GM19023 (cell line): ENCODE measurements at regions not wholly inside any gene's neighbourhood (a gene's known extent, or its start where the extent isn't known, plus 50 kb on each side); places are given as distances from the start of the nearest gene placed in this dataset.
"Not testable (repeated sequence)": the region's sequence is repeated elsewhere in the genome, so short reads cannot be mapped to it uniquely, and the experiment has no call there.

Experiments used
- ATAC-seq: cut with Tn5 transposase; IDR thresholded peaks from one replicate; pipeline ENCODE4 v1.9.1; 2021; ENCODE audit warnings: mild to moderate bottlenecking, moderate library complexity; ENCODE audit not compliant: unreplicated experiment

- not testable (repeated sequence) for ATAC-seq
Observed at GRCh38 chr6:180091-180694, 112.1 kb upstream of the DUSP22 start.

- no peak for ATAC-seq
Observed at GRCh38 chr6:181049-181654, 111.1 kb upstream of the DUSP22 start.

- ATAC-seq, result no peak
Observed at GRCh38 chr6:183668-184067, 108.6 kb upstream of the DUSP22 start.

- ATAC-seq, result no peak
Observed at GRCh38 chr6:184161-184700, 108.1 kb upstream of the DUSP22 start.

- ATAC-seq, result no peak
Observed at GRCh38 chr6:186340-186965, 105.8 kb upstream of the DUSP22 start.

DNA sequence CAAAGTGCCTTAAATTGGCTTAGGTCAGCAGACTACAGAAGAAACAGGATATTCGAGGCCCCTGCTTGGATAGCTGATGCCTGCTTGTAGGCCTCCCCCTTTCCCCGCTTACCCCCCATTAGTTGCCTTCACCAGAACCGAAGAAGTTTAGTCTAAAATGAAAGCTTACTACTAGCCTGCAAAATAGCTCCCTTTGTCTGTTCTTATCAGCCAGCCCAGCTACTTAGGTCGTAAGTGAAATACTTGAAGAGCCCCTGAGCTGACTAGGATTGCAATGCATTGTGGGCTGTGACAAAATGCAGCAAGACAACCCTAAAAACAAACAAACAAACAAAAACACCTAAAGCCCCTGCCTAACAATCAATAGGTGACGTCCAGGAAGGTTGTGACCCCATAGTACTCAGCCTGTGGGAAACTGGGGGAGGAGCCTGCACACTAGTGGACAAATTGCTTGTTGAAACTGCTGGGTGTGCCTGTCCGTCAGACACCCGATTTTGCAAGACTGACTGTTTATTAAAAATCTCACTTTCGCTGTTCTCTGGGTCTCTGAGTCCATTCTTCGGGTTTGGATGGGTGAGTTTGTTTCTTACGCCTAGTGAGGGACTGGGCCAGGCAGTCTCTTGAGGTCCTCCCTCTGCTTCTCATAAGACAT, 105.0 kb upstream of the DUSP22 start:
- no peak for ATAC-seq

GRCh38 chr6:188821-189655, 103.2 kb upstream of the DUSP22 start:
- peak; percentile 82 for ATAC-seq

GRCh38 chr6:189676-190075, 102.6 kb upstream of the DUSP22 start:
- no peak for ATAC-seq

DNA sequence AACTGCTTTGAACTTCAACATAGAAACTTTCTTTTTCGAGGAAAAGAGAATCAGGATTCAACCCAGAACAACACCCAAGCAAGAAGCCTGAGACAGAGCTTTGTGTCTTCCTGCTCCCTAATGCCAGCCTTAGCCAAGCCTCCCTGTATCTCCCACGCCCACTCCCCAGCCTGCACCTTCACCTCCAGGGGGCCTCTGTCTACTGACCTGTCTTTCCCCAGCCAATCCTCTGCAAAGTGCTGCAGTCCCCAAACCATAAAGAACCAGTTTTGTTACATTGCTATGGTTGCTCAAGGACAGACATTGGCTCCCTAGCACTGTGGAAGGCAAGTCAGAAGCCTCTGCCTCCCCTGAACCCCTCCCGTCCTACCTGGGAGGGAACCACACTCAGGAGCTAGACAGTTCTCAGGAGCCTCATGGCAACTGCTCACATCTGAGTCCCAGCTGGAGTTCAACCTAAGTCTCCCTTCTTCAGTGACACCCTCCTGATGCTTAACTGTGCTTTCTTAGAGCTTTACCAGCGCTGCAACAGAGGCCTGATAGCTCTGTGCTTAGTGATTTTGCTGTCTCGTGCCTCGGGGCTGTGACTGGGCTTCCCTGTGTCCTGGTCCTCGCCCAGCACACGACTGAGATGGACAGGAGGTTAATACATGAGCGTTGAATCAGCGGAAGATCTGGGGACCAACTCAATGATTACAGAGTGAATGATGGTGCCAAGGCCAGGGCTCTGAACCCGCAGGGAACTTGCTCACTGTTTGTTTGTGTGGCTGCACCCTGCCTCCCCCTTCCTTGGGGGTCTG, 101.5 kb upstream of the DUSP22 start:
- no peak for ATAC-seq

- no peak for ATAC-seq
Observed at GRCh38 chr6:191487-192312, 100.6 kb upstream of the DUSP22 start.

- ATAC-seq, result no peak
Observed at GRCh38 chr6:192313-192664, 100.0 kb upstream of the DUSP22 start.

DNA sequence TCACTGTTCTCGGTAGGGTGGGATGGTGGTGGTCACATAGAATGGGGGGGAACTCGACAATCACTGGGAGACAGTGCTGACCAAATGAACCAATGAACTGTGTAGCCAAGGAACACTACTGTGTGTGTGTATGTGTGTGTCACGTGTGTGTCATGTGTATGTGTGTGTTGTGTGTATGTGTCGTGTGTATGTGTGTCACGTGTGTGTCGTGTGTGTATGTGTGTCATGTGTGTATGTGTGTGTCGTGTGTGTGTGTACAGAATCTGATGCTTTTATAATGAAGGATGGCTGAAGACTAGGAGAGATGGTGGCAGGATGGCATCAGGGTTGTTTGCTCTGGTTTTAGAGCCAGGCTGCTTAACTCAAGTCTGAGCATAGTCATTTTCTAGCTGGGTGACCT, 99.1 kb upstream of the DUSP22 start:
- ATAC-seq, result no peak

DNA sequence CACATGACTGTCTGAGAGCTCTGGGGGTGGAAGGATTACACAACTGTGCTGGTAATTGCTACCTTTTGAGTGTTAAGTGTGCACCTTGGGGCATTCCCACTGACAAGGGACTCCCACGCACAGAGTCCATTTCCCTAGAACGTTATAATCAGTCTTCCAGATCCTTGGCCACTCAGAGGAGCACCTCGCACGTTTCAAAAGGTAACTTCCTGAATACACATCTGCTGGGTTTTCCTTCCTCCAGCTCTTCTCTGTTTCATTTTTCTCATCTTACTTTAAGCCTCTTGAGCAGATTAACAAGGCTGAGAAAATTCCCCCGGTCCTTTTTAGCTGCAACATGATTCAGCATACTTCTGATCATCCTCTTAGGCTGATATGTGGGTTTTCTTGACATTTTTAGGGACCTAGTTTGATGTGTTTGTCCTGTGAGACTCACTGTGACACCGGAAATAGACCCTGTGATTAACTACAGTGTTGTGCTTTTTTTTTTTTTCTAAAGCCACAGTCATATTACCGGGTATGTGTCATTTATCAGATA, 98.4 kb upstream of the DUSP22 start:
- ATAC-seq, result no peak

DNA sequence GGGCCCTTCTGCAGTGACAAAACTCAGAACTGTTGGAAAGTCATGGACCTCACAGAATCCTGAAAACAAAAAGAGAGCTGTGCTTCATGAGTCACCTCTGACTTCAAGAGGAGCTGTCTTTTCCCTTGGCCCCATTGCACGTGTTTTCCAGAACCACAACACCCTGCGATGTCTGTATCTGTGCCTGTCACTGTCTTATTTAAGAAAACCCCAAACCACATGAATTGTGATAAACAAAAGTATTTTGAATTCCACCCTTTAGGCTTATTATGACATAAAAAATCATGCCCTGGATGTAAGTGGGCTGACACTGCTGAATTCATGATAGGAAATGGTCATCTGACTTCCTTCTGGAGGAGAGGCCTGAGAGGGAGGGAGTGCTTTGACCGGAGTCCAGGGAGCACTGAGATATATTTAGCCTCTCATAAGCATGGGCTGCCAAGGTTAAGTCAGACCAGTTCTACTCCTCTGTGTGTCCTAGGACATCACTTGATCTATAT, 96.4 kb upstream of the DUSP22 start:
- ATAC-seq, result no peak

DNA sequence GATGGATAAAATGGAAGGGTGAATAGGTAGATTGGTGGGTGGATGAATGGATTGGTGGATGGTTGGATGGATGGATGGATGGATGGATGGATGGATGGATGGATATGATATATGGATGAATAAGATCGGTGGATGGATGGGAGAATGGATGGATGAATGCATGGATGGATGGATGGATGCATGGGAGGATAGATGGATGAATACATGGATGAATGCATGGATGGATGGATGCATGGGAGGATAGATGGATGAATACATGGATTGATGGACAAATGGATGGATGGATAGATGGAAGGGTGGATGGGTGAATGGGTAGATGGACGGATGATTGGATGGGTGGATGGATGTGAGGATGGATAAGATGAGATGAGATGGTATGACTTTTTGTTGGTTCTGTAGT, 95.7 kb upstream of the DUSP22 start:
- no peak for ATAC-seq

- ATAC-seq, result no peak
Observed at GRCh38 chr6:203661-204060, 88.6 kb upstream of the DUSP22 start.

DNA sequence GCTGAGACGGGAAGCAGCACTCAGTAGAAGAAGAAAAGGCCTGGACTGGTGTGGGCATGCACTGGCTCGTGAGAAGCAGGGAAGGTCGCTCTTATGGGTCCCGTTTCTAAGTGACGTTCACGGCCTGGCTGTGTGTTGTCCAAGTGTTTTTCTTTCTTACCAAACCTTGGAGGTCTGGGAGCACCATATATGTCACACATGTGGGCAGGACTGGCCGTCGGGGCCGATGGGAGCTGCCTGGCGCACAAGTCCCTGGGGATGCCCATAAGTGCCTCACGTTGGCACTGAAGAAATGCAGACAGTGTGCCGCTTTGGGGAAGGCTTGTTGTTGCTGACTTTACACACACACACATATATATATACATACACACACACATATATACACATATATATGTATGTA, 86.0 kb upstream of the DUSP22 start:
- ATAC-seq, result no peak

GRCh38 chr6:208364-208763, 83.9 kb upstream of the DUSP22 start:
- no peak for ATAC-seq

DNA sequence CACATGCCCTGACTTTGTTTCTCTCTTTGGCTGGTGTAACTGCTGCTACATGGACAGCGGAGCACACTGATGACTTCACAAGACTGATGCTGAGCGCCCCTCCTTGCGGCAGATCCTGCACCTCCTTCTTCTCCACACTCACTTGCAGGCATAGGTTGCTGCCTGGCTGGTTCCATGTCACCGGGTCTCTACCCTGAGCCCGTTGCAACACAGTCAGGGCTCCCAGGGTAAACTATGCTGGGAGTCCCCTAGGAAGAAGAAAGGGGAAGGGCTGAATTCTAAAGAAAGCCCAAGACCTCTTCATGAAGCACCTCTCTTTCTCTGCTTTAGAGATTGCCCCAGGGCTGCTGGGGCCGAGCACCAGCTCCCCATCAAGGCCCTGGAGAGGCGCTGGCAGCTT, 83.3 kb upstream of the DUSP22 start:
- no peak for ATAC-seq
